NCI-H2081 treated with DMSO at 0.1 percent for 48 hours (cell line): ENCODE measurements at regions not wholly inside any gene's neighbourhood (a gene's known extent, or its start where the extent isn't known, plus 50 kb on each side); places are given as distances from the start of the nearest gene placed in this dataset.
"Not testable (repeated sequence)": the region's sequence is repeated elsewhere in the genome, so short reads cannot be mapped to it uniquely, and the experiment has no call there.

Experiments used
- DNase-seq: peaks from one replicate; lab custom pipeline; 2025; lab: John Stamatoyannopoulos, UW

- no peak for DNase-seq
These were observed 429.9 kb downstream of the NR4A2 start for GRCh38 chr2:155902635-155903034.

- no peak for DNase-seq
These were observed 437.5 kb downstream of the NR4A2 start for GRCh38 chr2:155895016-155895415.

GRCh38 chr2:155880382-155880781, 452.1 kb downstream of the NR4A2 start:
- not testable (repeated sequence) for DNase-seq

- DNase-seq: not testable (repeated sequence)
These were observed 452.6 kb downstream of the NR4A2 start for GRCh38 chr2:155879900-155880299.

- DNase-seq: no peak
These were observed 460.1 kb downstream of the NR4A2 start for GRCh38 chr2:155872396-155872795.

- DNase-seq: no peak
These were observed 460.6 kb downstream of the NR4A2 start for GRCh38 chr2:155871940-155872339.

GRCh38 chr2:155867564-155867963, 465.0 kb downstream of the NR4A2 start:
- no peak for DNase-seq

- DNase-seq: no peak
These were observed 466.0 kb downstream of the NR4A2 start for GRCh38 chr2:155866477-155866876.

GRCh38 chr2:155852156-155852555, 480.4 kb downstream of the NR4A2 start:
- DNase-seq: no peak

- DNase-seq: no peak
These were observed 486.3 kb downstream of the NR4A2 start for GRCh38 chr2:155846259-155846658.

- DNase-seq: no peak
These were observed 488.1 kb downstream of the NR4A2 start for GRCh38 chr2:155844461-155844860.

GRCh38 chr2:155842103-155842502, 490.4 kb downstream of the NR4A2 start:
- no peak for DNase-seq

GRCh38 chr2:155841442-155841841, 491.1 kb downstream of the NR4A2 start:
- DNase-seq: no peak

- no peak for DNase-seq
These were observed 491.9 kb downstream of the NR4A2 start for GRCh38 chr2:155840661-155841060.

- no peak for DNase-seq
These were observed 492.5 kb downstream of the NR4A2 start for GRCh38 chr2:155839991-155840390.

- no peak for DNase-seq
These were observed 493.1 kb downstream of the NR4A2 start for GRCh38 chr2:155839436-155839835.

- DNase-seq: no peak
These were observed 496.1 kb downstream of the NR4A2 start for GRCh38 chr2:155836439-155836838.

GRCh38 chr2:155830817-155831579, 501.5 kb downstream of the NR4A2 start:
- no peak for DNase-seq

GRCh38 chr2:155830351-155830750, 502.2 kb downstream of the NR4A2 start:
- DNase-seq: no peak

GRCh38 chr2:155825876-155826275, 506.6 kb downstream of the NR4A2 start:
- DNase-seq: no peak

GRCh38 chr2:155815851-155816250, 516.7 kb downstream of the NR4A2 start:
- no peak for DNase-seq

GRCh38 chr2:155815275-155815674, 517.2 kb downstream of the NR4A2 start:
- no peak for DNase-seq

- no peak for DNase-seq
These were observed 522.1 kb downstream of the NR4A2 start for GRCh38 chr2:155810411-155810810.

- no peak for DNase-seq
These were observed 529.6 kb downstream of the NR4A2 start for GRCh38 chr2:155802888-155803287.
